HG02840 (cell line): ENCODE measurements at regions not wholly inside any gene's neighbourhood (a gene's known extent, or its start where the extent isn't known, plus 50 kb on each side); places are given as distances from the start of the nearest gene placed in this dataset.
"Not testable (repeated sequence)": the region's sequence is repeated elsewhere in the genome, so short reads cannot be mapped to it uniquely, and the experiment has no call there.

Experiments used
- ATAC-seq: cut with Tn5 transposase; IDR thresholded peaks from one replicate; pipeline ENCODE4 v1.9.1; 2021; ENCODE audit warnings: mild to moderate bottlenecking, moderate library complexity, moderate number of reproducible peaks; ENCODE audit not compliant: unreplicated experiment, low FRiP score

GRCh38 chr2:228458364-228458763 lies 276.9 kb upstream of the SPHKAP start:
- no peak for ATAC-seq

GRCh38 chr2:228447266-228447915 lies 265.9 kb upstream of the SPHKAP start:
- no peak for ATAC-seq

- no peak for ATAC-seq
Measured at GRCh38 chr2:228446734-228447133, 265.2 kb upstream of the SPHKAP start.

GRCh38 chr2:228444161-228444560 lies 262.7 kb upstream of the SPHKAP start:
- no peak for ATAC-seq

- no peak for ATAC-seq
Measured at GRCh38 chr2:228433721-228434120, 252.2 kb upstream of the SPHKAP start.

GRCh38 chr2:228432116-228432515 lies 250.6 kb upstream of the SPHKAP start:
- ATAC-seq = no peak

GRCh38 chr2:228430986-228431385 lies 249.5 kb upstream of the SPHKAP start:
- no peak for ATAC-seq

GRCh38 chr2:228426502-228427216 lies 245.2 kb upstream of the SPHKAP start:
- ATAC-seq = no peak

- ATAC-seq = not testable (repeated sequence)
Measured at GRCh38 chr2:228425411-228426060, 244.0 kb upstream of the SPHKAP start.

- no peak for ATAC-seq
Measured at GRCh38 chr2:228417956-228418355, 236.5 kb upstream of the SPHKAP start.

GRCh38 chr2:228417526-228417925 lies 236.0 kb upstream of the SPHKAP start:
- ATAC-seq = no peak

GRCh38 chr2:228410061-228410460 lies 228.6 kb upstream of the SPHKAP start:
- no peak for ATAC-seq

- no peak for ATAC-seq
Measured at GRCh38 chr2:228409493-228409892, 228.0 kb upstream of the SPHKAP start.

GRCh38 chr2:228408529-228409227 lies 227.2 kb upstream of the SPHKAP start:
- no peak for ATAC-seq

- no peak for ATAC-seq
Measured at GRCh38 chr2:228407821-228408220, 226.3 kb upstream of the SPHKAP start.

GRCh38 chr2:228401065-228401912 lies 219.8 kb upstream of the SPHKAP start:
- ATAC-seq = no peak

- ATAC-seq = no peak
Measured at GRCh38 chr2:228387776-228388175, 206.3 kb upstream of the SPHKAP start.

- no peak for ATAC-seq
Measured at GRCh38 chr2:228378696-228379425, 197.4 kb upstream of the SPHKAP start.

GRCh38 chr2:228378233-228378632 lies 196.7 kb upstream of the SPHKAP start:
- no peak for ATAC-seq
